Nephron progenitor cell (in vitro differentiated cells): ENCODE measurements at regions not wholly inside any gene's neighbourhood (a gene's known extent, or its start where the extent isn't known, plus 50 kb on each side); places are given as distances from the start of the nearest gene placed in this dataset.

ENCODE experiments used
- DNase-seq: peaks from one replicate; pipeline ENCODE4 v3.0.0; 2021
- H3K27ac Mint-ChIP-seq: 2 replicates; pipeline ENCODE4 v1.8.0; 2021; ENCODE audit warnings: mild to moderate bottlenecking, moderate library complexity, mixed read lengths
- H3K27me3 Mint-ChIP-seq: 2 replicates; pipeline ENCODE4 v1.8.0; 2021; ENCODE audit warnings: mild to moderate bottlenecking, low read depth, mixed read lengths; ENCODE audit not compliant: poor library complexity
- H3K36me3 Mint-ChIP-seq: 2 replicates; pipeline ENCODE4 v1.8.0; 2021; ENCODE audit warnings: low read depth, mixed read lengths
- H3K4me1 Mint-ChIP-seq: 2 replicates; pipeline ENCODE4 v1.8.0; 2021; ENCODE audit warnings: mixed read lengths
- H3K4me3 Mint-ChIP-seq: 2 replicates; pipeline ENCODE4 v1.8.0; 2021; ENCODE audit warnings: mild to moderate bottlenecking, moderate library complexity, mixed read lengths
- H3K9me3 Mint-ChIP-seq: 2 replicates; pipeline ENCODE4 v1.8.0; 2021; ENCODE audit warnings: mild to moderate bottlenecking, moderate library complexity, mixed read lengths
- TF ChIP-seq, protein P1 (sequence below): fragments of 200-600 bp; sonication (generic); IDR thresholded peaks from 2 replicates; pipeline ENCODE4 v1.5.0; 2021; ENCODE audit warnings: antibody characterized with exemption

- H3K4me1 Mint-ChIP-seq = peaks cover 17% of the 10 kb centered on the region
- DNase-seq = no peak
- peaks cover 9% of the 10 kb centered on the region for H3K27me3 Mint-ChIP-seq
- H3K9me3 Mint-ChIP-seq = no peaks in the 10 kb centered on the region
- no peak overlapping the region for H3K4me3 Mint-ChIP-seq
- TF ChIP-seq, protein P1, sequence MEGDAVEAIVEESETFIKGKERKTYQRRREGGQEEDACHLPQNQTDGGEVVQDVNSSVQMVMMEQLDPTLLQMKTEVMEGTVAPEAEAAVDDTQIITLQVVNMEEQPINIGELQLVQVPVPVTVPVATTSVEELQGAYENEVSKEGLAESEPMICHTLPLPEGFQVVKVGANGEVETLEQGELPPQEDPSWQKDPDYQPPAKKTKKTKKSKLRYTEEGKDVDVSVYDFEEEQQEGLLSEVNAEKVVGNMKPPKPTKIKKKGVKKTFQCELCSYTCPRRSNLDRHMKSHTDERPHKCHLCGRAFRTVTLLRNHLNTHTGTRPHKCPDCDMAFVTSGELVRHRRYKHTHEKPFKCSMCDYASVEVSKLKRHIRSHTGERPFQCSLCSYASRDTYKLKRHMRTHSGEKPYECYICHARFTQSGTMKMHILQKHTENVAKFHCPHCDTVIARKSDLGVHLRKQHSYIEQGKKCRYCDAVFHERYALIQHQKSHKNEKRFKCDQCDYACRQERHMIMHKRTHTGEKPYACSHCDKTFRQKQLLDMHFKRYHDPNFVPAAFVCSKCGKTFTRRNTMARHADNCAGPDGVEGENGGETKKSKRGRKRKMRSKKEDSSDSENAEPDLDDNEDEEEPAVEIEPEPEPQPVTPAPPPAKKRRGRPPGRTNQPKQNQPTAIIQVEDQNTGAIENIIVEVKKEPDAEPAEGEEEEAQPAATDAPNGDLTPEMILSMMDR = no peak
- no peaks in the 10 kb centered on the region for H3K36me3 Mint-ChIP-seq
- no peak overlapping the region for H3K27ac Mint-ChIP-seq
Measured at GRCh38 chr15:53445531-53445930, 313.9 kb downstream of the WDR72 start.

DNA sequence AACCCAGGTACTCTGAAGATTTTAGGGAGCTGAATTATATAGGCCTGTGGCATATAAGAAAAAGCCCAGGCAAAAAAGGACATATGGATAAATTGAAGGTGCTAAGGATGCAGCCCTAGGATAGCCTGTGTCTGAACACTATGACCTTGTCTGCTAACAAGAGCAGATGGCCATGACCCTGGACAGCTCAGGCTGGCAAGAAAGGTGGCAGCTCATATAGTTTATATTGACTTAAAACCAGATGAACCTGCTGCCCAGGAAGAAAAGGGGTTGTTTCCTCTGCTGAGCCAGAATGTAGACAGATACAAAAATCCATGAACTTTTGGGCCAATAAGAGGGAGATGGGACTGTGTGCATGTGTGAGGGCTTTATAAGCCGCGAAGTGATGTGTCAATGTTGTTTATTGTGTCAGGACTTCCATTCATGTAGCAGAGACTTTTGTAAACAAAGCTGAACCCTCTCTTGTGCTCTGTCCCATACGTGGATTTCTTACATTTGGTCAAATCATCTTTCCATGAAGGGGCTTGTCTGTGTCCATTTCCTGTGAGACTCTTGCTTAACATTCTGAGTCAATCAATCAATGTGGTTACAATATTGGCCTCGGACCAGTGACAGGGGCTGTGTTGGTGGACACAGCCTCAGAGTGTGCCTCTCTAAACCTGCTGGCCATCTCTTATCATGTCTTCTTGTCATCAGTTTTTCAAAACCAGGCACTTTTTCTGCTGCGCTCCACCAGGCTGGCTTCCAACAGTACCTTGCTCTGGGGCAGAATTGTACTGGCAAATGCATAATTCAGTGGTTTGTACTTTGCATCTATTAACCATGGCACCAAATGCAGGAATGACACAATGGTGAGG is 321.2 kb downstream of the WDR72 start:
- peaks cover 8% of the 10 kb centered on the region for H3K4me1 Mint-ChIP-seq
- no peak overlapping the region for H3K27ac Mint-ChIP-seq
- peaks cover 9% of the 10 kb centered on the region for H3K27me3 Mint-ChIP-seq
- no peak for DNase-seq
- TF ChIP-seq, protein P1 = no peak
- H3K4me3 Mint-ChIP-seq = no peak overlapping the region
- H3K36me3 Mint-ChIP-seq = no peaks in the 10 kb centered on the region
- no peaks in the 10 kb centered on the region for H3K9me3 Mint-ChIP-seq

GRCh38 chr15:53437366-53437765 is 322.1 kb downstream of the WDR72 start:
- H3K27ac Mint-ChIP-seq = peak overlapping the region; percentile 44
- H3K27me3 Mint-ChIP-seq = peaks cover 9% of the 10 kb centered on the region
- H3K4me1 Mint-ChIP-seq = peaks cover 8% of the 10 kb centered on the region
- H3K9me3 Mint-ChIP-seq = no peaks in the 10 kb centered on the region
- no peak for DNase-seq
- TF ChIP-seq, protein P1 = no peak
- no peak overlapping the region for H3K4me3 Mint-ChIP-seq
- H3K36me3 Mint-ChIP-seq = no peaks in the 10 kb centered on the region

GRCh38 chr15:53434174-53434678 is 325.2 kb downstream of the WDR72 start:
- H3K4me3 Mint-ChIP-seq = no peak overlapping the region
- TF ChIP-seq, protein P1 = no peak
- H3K36me3 Mint-ChIP-seq = no peaks in the 10 kb centered on the region
- peak overlapping the region; percentile 52 for H3K27ac Mint-ChIP-seq
- peaks cover 9% of the 10 kb centered on the region for H3K27me3 Mint-ChIP-seq
- no peak for DNase-seq
- no peaks in the 10 kb centered on the region for H3K9me3 Mint-ChIP-seq
- H3K4me1 Mint-ChIP-seq = peaks cover 8% of the 10 kb centered on the region

DNA sequence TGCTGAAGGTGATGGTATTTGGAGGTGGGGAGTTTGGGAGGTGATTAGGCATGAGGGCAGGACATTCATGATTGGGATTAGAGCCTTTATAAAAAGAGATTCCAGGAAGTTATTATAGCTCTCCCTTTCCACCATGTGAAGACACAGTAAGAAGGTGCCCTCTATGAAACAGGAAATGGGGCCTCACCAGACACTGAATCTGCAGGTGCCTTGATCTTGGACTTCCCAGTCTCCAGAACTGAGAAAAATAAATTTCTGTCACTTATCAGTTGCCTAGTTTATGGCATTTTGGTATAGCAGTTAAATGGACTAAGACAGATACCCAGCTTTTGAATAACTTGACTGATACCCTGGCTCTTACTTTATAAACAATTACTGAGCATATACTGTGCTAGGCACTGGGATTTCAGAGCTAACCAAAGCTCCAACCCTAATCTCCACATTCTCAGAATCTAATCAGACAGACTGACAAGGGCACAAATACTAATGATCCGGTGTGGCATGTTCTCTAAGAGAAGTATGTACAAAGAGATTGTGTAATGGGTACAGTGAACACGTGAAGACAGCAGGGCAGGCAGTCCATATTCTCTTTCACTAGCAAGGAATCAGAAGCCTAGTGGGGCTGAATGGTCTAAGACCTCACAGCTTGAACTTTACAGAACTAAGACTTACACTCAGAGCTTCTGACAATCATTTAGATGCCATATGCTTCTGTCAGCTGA is 343.1 kb downstream of the WDR72 start:
- Mint-ChIP-seq H3K36me3 (no peaks in the 10 kb centered on the region), H3K4me3 (no peak overlapping the region), H3K27ac (no peak overlapping the region), H3K9me3 (peaks cover 8% of the 10 kb centered on the region), H3K4me1 (peaks cover 5% of the 10 kb centered on the region), H3K27me3 (peaks cover 4% of the 10 kb centered on the region)
- TF ChIP-seq, protein P1 = no peak
- no peak for DNase-seq
